Trophoblast cell (in vitro differentiated cells and primary cell): ENCODE measurements at regions not wholly inside any gene's neighbourhood (a gene's known extent, or its start where the extent isn't known, plus 50 kb on each side); places are given as distances from the start of the nearest gene placed in this dataset.

Experiments used
- DNase-seq, 2 donors: peaks; one replicate each; pipeline ENCODE4 v3.0.0-alpha.2; 2016
- H2AFZ ChIP-seq: 2 replicates; pipeline ENCODE4 v1.6.1; 2013; ENCODE audit warnings: low read length, moderate library complexity, mild to moderate bottlenecking; ENCODE audit not compliant: insufficient read depth, poor library complexity
- H2AK5ac ChIP-seq: 2 replicates; pipeline ENCODE4 v1.6.1; 2013; ENCODE audit warnings: mild to moderate bottlenecking, low read length
- H2BK120ac ChIP-seq: 2 replicates; pipeline ENCODE4 v1.6.1; 2013; ENCODE audit warnings: low read length, mild to moderate bottlenecking, moderate library complexity; ENCODE audit not compliant: insufficient read depth, poor library complexity
- H2BK12ac ChIP-seq: 2 replicates; pipeline ENCODE4 v1.6.1; 2013; ENCODE audit warnings: mild to moderate bottlenecking, low read length, moderate library complexity
- H2BK5ac ChIP-seq: 2 replicates; pipeline ENCODE4 v1.6.1; 2013; ENCODE audit warnings: low read length, low read depth, moderate library complexity, mild to moderate bottlenecking; ENCODE audit not compliant: poor library complexity
- H3K14ac ChIP-seq: 2 replicates; pipeline ENCODE4 v1.6.1; 2013; ENCODE audit warnings: mild to moderate bottlenecking, low read length
- H3K18ac ChIP-seq: 2 replicates; pipeline ENCODE4 v1.6.1; 2013; ENCODE audit warnings: mild to moderate bottlenecking, low read length
- H3K23ac ChIP-seq: 2 replicates; pipeline ENCODE4 v1.6.1; 2013; ENCODE audit warnings: low read length
- H3K27ac ChIP-seq: 2 replicates; pipeline ENCODE4 v1.5.1; 2013; ENCODE audit warnings: low read depth, mild to moderate bottlenecking, inconsistent platforms, low read length, moderate library complexity
- H3K27me3 ChIP-seq: 2 replicates; pipeline ENCODE4 v1.6.1; 2013; ENCODE audit warnings: inconsistent platforms, mild to moderate bottlenecking, low read length, moderate library complexity; ENCODE audit not compliant: insufficient read depth
- H3K36me3 ChIP-seq, 2 experiments: 1 replicate in 1 of 2; 2 replicates in 1 of 2; pipeline ENCODE4 v1.6.1; 2013; ENCODE audit warnings: low read length in 2 of 2, mild to moderate bottlenecking in 2 of 2, moderate library complexity in 1 of 2; ENCODE audit not compliant: insufficient read depth in 2 of 2, control insufficient read depth in 1 of 2
- H3K4ac ChIP-seq: 2 replicates; pipeline ENCODE4 v1.6.1; 2013; ENCODE audit warnings: low read depth, mild to moderate bottlenecking, low read length, moderate library complexity
- H3K4me1 ChIP-seq, 2 experiments: 1 replicate in 1 of 2; 2 replicates in 1 of 2; pipeline ENCODE4 v1.6.1; 2013; ENCODE audit warnings: low read length in 2 of 2, mild to moderate bottlenecking in 2 of 2, moderate library complexity in 1 of 2; ENCODE audit not compliant: insufficient read depth in 2 of 2, control insufficient read depth in 1 of 2
- H3K4me2 ChIP-seq: 2 replicates; pipeline ENCODE4 v1.6.1; 2013; ENCODE audit warnings: inconsistent platforms, mild to moderate bottlenecking, low read length, moderate library complexity
- H3K4me3 ChIP-seq: 2 replicates; pipeline ENCODE4 v1.5.1; 2013; ENCODE audit warnings: mild to moderate bottlenecking, low read depth, low read length, inconsistent platforms
- H3K79me1 ChIP-seq: one replicate; pipeline ENCODE4 v1.6.1; 2013; ENCODE audit warnings: low read length
- H3K79me2 ChIP-seq: 2 replicates; pipeline ENCODE4 v1.6.1; 2013; ENCODE audit warnings: low read length, mild to moderate bottlenecking; ENCODE audit not compliant: control insufficient read depth, insufficient read depth, poor library complexity
- H3K9ac ChIP-seq: 2 replicates; pipeline ENCODE4 v1.6.1; 2013; ENCODE audit warnings: mild to moderate bottlenecking, low read length
- H3K9me3 ChIP-seq: 2 replicates; pipeline ENCODE4 v1.6.1; 2013; ENCODE audit warnings: low read depth, mild to moderate bottlenecking, control low read depth, inconsistent platforms, low read length; ENCODE audit not compliant: insufficient read depth
- H4K12ac ChIP-seq: 2 replicates; pipeline ENCODE4 v1.6.1; 2013; ENCODE audit warnings: low read depth, mild to moderate bottlenecking, low read length, moderate library complexity
- H4K8ac ChIP-seq: 2 replicates; pipeline ENCODE4 v1.6.1; 2013; ENCODE audit warnings: low read depth, mild to moderate bottlenecking, low read length, moderate library complexity
- H4K91ac ChIP-seq: one replicate; pipeline ENCODE4 v1.6.1; 2013; ENCODE audit warnings: low read depth, mild to moderate bottlenecking, low read length, moderate library complexity
- WGBS: extraction: QIAGEN DNeasy Blood & Tissue Kit; methylation state at CpG from one replicate; pipeline ENCODE4 v1.1.7; 2013; ENCODE audit warnings: missing lambda C conversion rate; ENCODE audit not compliant: insufficient read length, insufficient coverage; ENCODE audit errors: extremely low coverage; 5-methylcytosine and 5-hydroxymethylcytosine counted together

- Histone ChIP-seq H2BK120ac (no peak overlapping the region), H3K4me1 (no peaks in the 10 kb centered on the region), H2AFZ (no peak overlapping the region), H3K9ac (no peak overlapping the region), H3K4ac (no peak overlapping the region), H3K27me3 (no peaks in the 10 kb centered on the region), H3K23ac (no peak overlapping the region), H3K79me1 (no peaks in the 10 kb centered on the region), H3K18ac (no peak overlapping the region), H4K12ac (no peak overlapping the region), H2BK12ac (no peak overlapping the region), H3K79me2 (no peaks in the 10 kb centered on the region), H4K8ac (no peak overlapping the region), H3K36me3 (peaks cover 0 to 1% of the 10 kb centered on the region in 2 experiments), H3K27ac (no peak overlapping the region), H3K14ac (no peak overlapping the region), H2BK5ac (no peak overlapping the region), H4K91ac (no peak overlapping the region), H3K9me3 (no peaks in the 10 kb centered on the region), H2AK5ac (no peak overlapping the region), H3K4me3 (no peak overlapping the region), H3K4me2 (no peak overlapping the region)
- no peak for DNase-seq
- WGBS: no CpG with 5 or more reads among the region's 1 CpG
Measured at GRCh38 chr2:150769421-150769820, 282.0 kb upstream of the RND3 start.

DNA sequence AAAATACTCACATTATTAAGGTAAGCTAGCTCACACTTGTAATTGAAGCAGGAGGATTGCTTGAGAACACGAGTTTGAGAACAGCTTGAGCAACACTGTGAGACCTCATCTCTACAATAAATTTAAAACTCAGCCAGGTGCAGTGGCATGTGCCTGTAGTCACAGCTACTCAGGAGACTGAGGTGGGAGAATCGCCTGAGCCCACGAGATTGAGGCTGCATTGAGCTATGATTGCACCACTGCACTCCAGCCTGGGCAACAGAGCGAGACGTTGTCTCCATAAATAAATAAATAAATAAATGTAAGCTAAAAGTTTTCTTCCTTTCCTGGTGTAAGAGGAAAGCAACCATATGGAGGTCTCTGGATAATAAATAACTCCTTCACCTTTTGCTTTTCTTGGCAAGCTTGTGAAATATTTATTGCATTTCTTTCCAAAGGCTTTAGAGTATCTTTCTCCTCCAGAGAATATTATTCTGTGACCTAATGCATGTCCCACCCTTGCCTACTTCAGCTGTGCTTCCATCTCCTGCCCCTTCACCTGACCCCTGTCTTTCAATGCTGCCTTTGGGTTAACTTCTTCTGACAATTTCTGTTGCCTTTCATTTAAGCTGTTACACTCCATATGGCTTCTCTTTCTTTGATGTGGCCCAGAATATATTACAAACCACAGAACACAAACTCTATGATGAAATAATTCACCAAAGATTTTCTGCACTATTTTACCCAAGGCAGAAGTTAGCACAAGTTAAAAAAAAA is 280.7 kb upstream of the RND3 start:
- Histone ChIP-seq H2AFZ (no peak overlapping the region), H3K18ac (no peak overlapping the region), H3K4me3 (no peak overlapping the region), H3K14ac (no peak overlapping the region), H3K23ac (no peak overlapping the region), H3K9me3 (no peaks in the 10 kb centered on the region), H3K4ac (no peak overlapping the region), H3K27ac (no peak overlapping the region), H4K12ac (no peak overlapping the region), H3K79me1 (no peaks in the 10 kb centered on the region), H2BK12ac (no peak overlapping the region), H3K36me3 (peaks cover 0 to 1% of the 10 kb centered on the region in 2 experiments), H3K4me1 (no peaks in the 10 kb centered on the region), H3K9ac (no peak overlapping the region), H3K79me2 (no peaks in the 10 kb centered on the region), H2BK120ac (no peak overlapping the region), H4K8ac (no peak overlapping the region), H2BK5ac (no peak overlapping the region), H2AK5ac (no peak overlapping the region), H4K91ac (no peak overlapping the region), H3K27me3 (no peaks in the 10 kb centered on the region), H3K4me2 (no peak overlapping the region)
- no CpG with 5 or more reads among the region's 5 CpGs for WGBS
- no peak for DNase-seq

DNA sequence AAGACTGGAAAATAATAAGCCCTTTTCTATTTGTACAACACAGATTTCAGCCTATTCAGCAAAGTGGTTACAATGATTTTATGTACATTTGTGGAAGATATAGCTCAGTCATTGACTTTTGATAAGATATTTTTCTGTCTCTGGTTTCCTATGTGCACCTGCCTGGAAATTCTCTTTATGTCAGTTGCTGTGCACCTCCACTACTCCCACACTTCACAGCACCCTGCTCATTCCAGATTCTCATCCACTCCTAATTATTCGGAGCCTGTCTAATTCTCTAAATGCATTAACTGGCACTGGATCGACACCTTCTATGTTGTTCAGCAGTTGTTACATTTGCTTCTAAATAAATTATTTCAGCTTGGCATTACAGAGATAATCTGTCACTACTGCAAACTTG is 275.1 kb upstream of the RND3 start:
- Histone ChIP-seq H2AK5ac (no peak overlapping the region), H3K79me1 (no peaks in the 10 kb centered on the region), H3K27ac (no peak overlapping the region), H3K36me3 (peaks cover 0 to 1% of the 10 kb centered on the region in 2 experiments), H3K14ac (no peak overlapping the region), H3K79me2 (no peaks in the 10 kb centered on the region), H2BK12ac (no peak overlapping the region), H3K23ac (no peak overlapping the region), H4K91ac (no peak overlapping the region), H4K12ac (no peak overlapping the region), H3K4me2 (no peak overlapping the region), H4K8ac (no peak overlapping the region), H3K4me3 (no peak overlapping the region), H3K27me3 (no peaks in the 10 kb centered on the region), H2BK120ac (no peak overlapping the region), H3K4me1 (no peaks in the 10 kb centered on the region), H3K18ac (no peak overlapping the region), H3K4ac (no peak overlapping the region), H3K9me3 (no peaks in the 10 kb centered on the region), H3K9ac (no peak overlapping the region), H2BK5ac (no peak overlapping the region), H2AFZ (no peak overlapping the region)
- no CpG with 5 or more reads among the region's 2 CpGs for WGBS
- DNase-seq: no peak

DNA sequence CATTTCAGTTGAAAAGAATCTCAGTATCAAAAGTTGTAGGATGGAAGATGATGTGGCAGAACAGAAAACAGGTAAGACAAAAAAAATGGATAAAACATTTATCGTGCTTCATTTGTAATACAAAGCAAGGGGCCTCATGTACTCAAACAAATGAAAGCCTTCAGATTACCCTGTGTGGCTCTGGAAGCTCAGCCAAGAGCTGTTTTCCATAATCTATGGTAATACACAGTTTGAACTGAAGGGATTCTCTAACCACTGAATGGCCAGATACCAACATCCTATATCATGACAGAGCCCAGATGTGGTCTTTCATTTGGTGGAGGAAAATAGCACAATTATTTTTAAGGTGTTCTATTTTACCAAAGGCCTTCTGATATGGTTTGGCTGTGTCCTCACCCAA is 272.1 kb upstream of the RND3 start:
- H3K4me1 ChIP-seq: no peaks in the 10 kb centered on the region
- no peak overlapping the region for H3K4ac ChIP-seq
- H3K4me3 ChIP-seq: no peak overlapping the region
- WGBS: no CpG with 5 or more reads among the region's 1 CpG
- H2BK5ac ChIP-seq: no peak overlapping the region
- H2AK5ac ChIP-seq: no peak overlapping the region
- no peak overlapping the region for H4K8ac ChIP-seq
- H3K79me1 ChIP-seq: no peaks in the 10 kb centered on the region
- no peak overlapping the region for H3K27ac ChIP-seq
- H4K91ac ChIP-seq: no peak overlapping the region
- H3K79me2 ChIP-seq: no peaks in the 10 kb centered on the region
- no peak overlapping the region for H2BK120ac ChIP-seq
- no peak overlapping the region for H3K18ac ChIP-seq
- H3K9ac ChIP-seq: no peak overlapping the region
- no peak overlapping the region for H2AFZ ChIP-seq
- H3K23ac ChIP-seq: no peak overlapping the region
- no peaks in the 10 kb centered on the region for H3K9me3 ChIP-seq
- H3K27me3 ChIP-seq: no peaks in the 10 kb centered on the region
- no peaks in the 10 kb centered on the region for H3K36me3 ChIP-seq
- no peak overlapping the region for H3K14ac ChIP-seq
- no peak for DNase-seq
- H4K12ac ChIP-seq: no peak overlapping the region
- H3K4me2 ChIP-seq: no peak overlapping the region
- H2BK12ac ChIP-seq: no peak overlapping the region
